Liver (tissue), 3 donors: ENCODE measurements at regions not wholly inside any gene's neighbourhood (a gene's known extent, or its start where the extent isn't known, plus 50 kb on each side); places are given as distances from the start of the nearest gene placed in this dataset.

Experiments used
- EGR1 ChIP-seq, 2 donors: IDR thresholded peaks; 2 replicates each; pipeline ENCODE4 v1.6.1; 2016 to 2018; ENCODE audit warnings: antibody characterized with exemption in 2 of 2, low read depth in 2 of 2
- FOXA1 ChIP-seq: IDR thresholded peaks from 2 replicates; pipeline ENCODE4 v1.6.1; 2016; ENCODE audit warnings: antibody characterized with exemption
- GABPA ChIP-seq, 2 donors: IDR thresholded peaks in 1 of 2; conservative IDR thresholded peaks in 1 of 2; 2 replicates each; pipeline ENCODE4 v1.6.1; 2016; ENCODE audit warnings: antibody characterized with exemption in 2 of 2, mild to moderate bottlenecking in 1 of 2, moderate library complexity in 1 of 2
- JUND ChIP-seq, 2 donors: IDR thresholded peaks; 2 replicates each; pipeline ENCODE4 v1.6.1; 2016; ENCODE audit warnings: antibody characterized with exemption in 2 of 2
- NR2F2 ChIP-seq: IDR thresholded peaks from 2 replicates; pipeline ENCODE4 v1.6.1; 2016; ENCODE audit warnings: antibody characterized with exemption
- RAD21 ChIP-seq, 2 donors: IDR thresholded peaks; 2 replicates each; pipeline ENCODE4 v1.6.1; 2016; ENCODE audit warnings: antibody characterized with exemption in 2 of 2, mild to moderate bottlenecking in 2 of 2
- SP1 ChIP-seq: IDR thresholded peaks from 2 replicates; pipeline ENCODE4 v1.6.1; 2018; ENCODE audit warnings: antibody characterized with exemption, mild to moderate bottlenecking
- TAF1 ChIP-seq: conservative IDR thresholded peaks from 2 replicates; pipeline ENCODE4 v1.6.1; 2016; ENCODE audit warnings: antibody characterized with exemption, mild to moderate bottlenecking
- YY1 ChIP-seq: IDR thresholded peaks from 2 replicates; pipeline ENCODE4 v1.6.1; 2016; ENCODE audit warnings: antibody characterized with exemption, mild to moderate bottlenecking
- TF ChIP-seq, protein P1 (sequence below): fragments of 150-350 bp; IDR thresholded peaks from 2 replicates; pipeline ENCODE4 v1.5.1; 2017; ENCODE audit warnings: improper control_type of control experiment, low read depth, low read length; ENCODE audit not compliant: missing input control
- TF ChIP-seq, protein P2 (sequence below): IDR thresholded peaks from 2 replicates; pipeline ENCODE4 v1.6.1; 2016; ENCODE audit warnings: antibody characterized with exemption, mild to moderate bottlenecking
- TF ChIP-seq, protein P3 (sequence below): IDR thresholded peaks from 2 replicates; pipeline ENCODE4 v1.6.1; 2016; ENCODE audit warnings: antibody characterized with exemption
- TF ChIP-seq, protein P4 (sequence below): IDR thresholded peaks from 2 replicates; pipeline ENCODE4 v1.6.1; 2016; ENCODE audit warnings: antibody characterized with exemption
- donor health status: healthy.
- donor health status: healthy.

DNA sequence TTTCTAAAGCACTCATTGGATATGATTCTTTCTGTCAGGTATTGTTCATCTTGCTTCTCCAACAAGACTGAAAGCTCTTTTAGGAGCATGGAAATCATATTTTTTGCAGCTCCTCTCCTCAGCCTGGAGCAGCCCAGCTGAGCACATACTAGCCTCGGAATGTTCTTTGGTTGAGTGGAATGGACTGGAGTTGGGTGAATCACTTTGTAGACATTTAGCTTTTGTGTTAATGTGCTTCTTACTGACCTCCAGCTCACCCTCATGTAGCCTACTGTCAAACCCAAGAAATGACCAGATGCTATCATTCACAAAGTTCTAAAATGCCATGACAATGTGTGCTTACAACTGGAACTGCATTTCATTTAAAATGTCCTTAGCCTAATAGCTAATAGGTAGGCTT is 161.1 kb downstream of the NUAK1 start:
- TF ChIP-seq, protein P1, sequence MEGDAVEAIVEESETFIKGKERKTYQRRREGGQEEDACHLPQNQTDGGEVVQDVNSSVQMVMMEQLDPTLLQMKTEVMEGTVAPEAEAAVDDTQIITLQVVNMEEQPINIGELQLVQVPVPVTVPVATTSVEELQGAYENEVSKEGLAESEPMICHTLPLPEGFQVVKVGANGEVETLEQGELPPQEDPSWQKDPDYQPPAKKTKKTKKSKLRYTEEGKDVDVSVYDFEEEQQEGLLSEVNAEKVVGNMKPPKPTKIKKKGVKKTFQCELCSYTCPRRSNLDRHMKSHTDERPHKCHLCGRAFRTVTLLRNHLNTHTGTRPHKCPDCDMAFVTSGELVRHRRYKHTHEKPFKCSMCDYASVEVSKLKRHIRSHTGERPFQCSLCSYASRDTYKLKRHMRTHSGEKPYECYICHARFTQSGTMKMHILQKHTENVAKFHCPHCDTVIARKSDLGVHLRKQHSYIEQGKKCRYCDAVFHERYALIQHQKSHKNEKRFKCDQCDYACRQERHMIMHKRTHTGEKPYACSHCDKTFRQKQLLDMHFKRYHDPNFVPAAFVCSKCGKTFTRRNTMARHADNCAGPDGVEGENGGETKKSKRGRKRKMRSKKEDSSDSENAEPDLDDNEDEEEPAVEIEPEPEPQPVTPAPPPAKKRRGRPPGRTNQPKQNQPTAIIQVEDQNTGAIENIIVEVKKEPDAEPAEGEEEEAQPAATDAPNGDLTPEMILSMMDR: no peak
- TF ChIP-seq, protein P2, sequence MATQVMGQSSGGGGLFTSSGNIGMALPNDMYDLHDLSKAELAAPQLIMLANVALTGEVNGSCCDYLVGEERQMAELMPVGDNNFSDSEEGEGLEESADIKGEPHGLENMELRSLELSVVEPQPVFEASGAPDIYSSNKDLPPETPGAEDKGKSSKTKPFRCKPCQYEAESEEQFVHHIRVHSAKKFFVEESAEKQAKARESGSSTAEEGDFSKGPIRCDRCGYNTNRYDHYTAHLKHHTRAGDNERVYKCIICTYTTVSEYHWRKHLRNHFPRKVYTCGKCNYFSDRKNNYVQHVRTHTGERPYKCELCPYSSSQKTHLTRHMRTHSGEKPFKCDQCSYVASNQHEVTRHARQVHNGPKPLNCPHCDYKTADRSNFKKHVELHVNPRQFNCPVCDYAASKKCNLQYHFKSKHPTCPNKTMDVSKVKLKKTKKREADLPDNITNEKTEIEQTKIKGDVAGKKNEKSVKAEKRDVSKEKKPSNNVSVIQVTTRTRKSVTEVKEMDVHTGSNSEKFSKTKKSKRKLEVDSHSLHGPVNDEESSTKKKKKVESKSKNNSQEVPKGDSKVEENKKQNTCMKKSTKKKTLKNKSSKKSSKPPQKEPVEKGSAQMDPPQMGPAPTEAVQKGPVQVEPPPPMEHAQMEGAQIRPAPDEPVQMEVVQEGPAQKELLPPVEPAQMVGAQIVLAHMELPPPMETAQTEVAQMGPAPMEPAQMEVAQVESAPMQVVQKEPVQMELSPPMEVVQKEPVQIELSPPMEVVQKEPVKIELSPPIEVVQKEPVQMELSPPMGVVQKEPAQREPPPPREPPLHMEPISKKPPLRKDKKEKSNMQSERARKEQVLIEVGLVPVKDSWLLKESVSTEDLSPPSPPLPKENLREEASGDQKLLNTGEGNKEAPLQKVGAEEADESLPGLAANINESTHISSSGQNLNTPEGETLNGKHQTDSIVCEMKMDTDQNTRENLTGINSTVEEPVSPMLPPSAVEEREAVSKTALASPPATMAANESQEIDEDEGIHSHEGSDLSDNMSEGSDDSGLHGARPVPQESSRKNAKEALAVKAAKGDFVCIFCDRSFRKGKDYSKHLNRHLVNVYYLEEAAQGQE: no peak
- TF ChIP-seq GABPA (IDR thresholded peaks at IDR 0.05 in 1 of 2, conservative IDR thresholded peaks at IDR 0.05 in 1 of 2): no peak
- no peak for TF ChIP-seq RAD21 (IDR thresholded peaks at IDR 0.05)
- TF ChIP-seq FOXA1: no peak
- TF ChIP-seq JUND (IDR thresholded peaks at IDR 0.05): no peak
- TF ChIP-seq SP1: no peak
- TF ChIP-seq, protein P3, sequence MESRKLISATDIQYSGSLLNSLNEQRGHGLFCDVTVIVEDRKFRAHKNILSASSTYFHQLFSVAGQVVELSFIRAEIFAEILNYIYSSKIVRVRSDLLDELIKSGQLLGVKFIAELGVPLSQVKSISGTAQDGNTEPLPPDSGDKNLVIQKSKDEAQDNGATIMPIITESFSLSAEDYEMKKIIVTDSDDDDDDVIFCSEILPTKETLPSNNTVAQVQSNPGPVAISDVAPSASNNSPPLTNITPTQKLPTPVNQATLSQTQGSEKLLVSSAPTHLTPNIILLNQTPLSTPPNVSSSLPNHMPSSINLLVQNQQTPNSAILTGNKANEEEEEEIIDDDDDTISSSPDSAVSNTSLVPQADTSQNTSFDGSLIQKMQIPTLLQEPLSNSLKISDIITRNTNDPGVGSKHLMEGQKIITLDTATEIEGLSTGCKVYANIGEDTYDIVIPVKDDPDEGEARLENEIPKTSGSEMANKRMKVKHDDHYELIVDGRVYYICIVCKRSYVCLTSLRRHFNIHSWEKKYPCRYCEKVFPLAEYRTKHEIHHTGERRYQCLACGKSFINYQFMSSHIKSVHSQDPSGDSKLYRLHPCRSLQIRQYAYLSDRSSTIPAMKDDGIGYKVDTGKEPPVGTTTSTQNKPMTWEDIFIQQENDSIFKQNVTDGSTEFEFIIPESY: no peak
- TF ChIP-seq, protein P4, sequence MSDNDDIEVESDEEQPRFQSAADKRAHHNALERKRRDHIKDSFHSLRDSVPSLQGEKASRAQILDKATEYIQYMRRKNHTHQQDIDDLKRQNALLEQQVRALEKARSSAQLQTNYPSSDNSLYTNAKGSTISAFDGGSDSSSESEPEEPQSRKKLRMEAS: no peak
- no peak for TF ChIP-seq TAF1
- no peak for TF ChIP-seq NR2F2
- no peak for TF ChIP-seq YY1
- TF ChIP-seq EGR1 (IDR thresholded peaks at IDR 0.05; ENCODE audit: low read depth in 2 of 2): no peak
